HG03060 (cell line): ENCODE measurements at regions not wholly inside any gene's neighbourhood (a gene's known extent, or its start where the extent isn't known, plus 50 kb on each side); places are given as distances from the start of the nearest gene placed in this dataset.

Experiments used
- ATAC-seq: cut with Tn5 transposase; IDR thresholded peaks from one replicate; pipeline ENCODE4 v1.9.1; 2021; ENCODE audit warnings: low read depth, moderate number of reproducible peaks; ENCODE audit not compliant: unreplicated experiment

GRCh38 chrX:43005561-43005960 is 227.6 kb upstream of the PPP1R2C start:
- ATAC-seq, result no peak

GRCh38 chrX:43008356-43008755 is 230.4 kb upstream of the PPP1R2C start:
- ATAC-seq, result no peak

- no peak for ATAC-seq
Observed at GRCh38 chrX:43016021-43016420, 238.1 kb upstream of the PPP1R2C start.

DNA sequence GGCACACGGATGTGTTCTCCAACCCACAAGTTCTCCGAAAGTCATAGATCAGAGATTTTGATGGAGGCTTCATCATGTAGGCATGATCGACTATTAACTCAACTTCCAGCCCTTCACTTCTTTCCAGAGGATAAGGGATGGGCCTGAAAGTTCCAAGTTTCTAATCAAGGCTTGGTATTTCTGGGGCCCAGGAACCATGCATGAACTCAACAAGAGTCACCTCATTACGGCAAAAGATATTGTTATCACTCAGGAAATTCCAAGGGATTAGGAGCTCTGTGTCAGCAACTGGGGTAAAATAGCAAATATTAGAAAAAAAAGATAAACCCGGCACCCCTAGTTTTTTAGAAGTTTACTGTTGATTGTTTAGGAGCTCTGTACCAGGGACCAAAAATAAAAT is 240.1 kb upstream of the PPP1R2C start:
- ATAC-seq, result no peak

DNA sequence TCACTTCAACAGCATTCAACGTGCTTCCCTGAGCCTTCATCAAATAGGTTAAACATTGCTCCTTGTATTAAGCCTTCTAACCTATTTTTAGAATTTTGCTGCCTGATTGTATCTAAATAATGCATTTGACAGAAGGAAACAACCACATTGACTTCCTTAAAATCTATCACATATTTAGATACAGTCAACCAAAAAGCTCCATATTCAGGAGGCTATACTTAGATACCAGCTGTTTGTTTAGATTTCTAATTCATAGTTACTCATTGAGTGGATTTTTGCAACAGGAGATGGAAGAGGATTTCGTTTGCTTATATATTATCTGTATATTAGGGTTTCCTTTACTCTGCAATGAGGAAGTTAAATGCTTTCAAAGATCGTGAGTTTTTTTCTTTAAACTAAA is 241.1 kb upstream of the PPP1R2C start:
- ATAC-seq, result no peak

- no peak for ATAC-seq
Observed at GRCh38 chrX:43025806-43026315, 247.9 kb upstream of the PPP1R2C start.

GRCh38 chrX:43064096-43064495 is 286.1 kb upstream of the PPP1R2C start:
- ATAC-seq, result no peak

GRCh38 chrX:43065978-43066377 is 288.0 kb upstream of the PPP1R2C start:
- ATAC-seq, result no peak

GRCh38 chrX:43068639-43069038 is 290.7 kb upstream of the PPP1R2C start:
- ATAC-seq, result no peak

DNA sequence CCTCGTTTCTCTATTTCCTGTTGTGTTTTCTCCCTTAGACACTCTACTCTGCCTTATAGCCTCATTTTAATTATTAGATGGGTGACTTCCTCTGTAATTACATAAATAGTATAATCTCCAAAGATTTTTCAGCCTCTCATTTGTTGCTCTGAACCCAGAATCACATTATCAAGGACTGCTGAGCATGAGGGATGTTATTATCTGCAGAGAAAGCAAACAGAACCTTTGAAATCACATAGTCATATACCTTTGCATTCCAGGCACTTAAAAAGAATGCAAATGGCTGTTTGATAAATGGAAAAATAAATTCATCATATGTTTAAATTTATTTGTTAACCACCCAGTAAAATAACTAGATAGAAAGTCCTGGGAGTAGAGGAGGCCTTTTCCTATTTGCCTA is 305.1 kb upstream of the PPP1R2C start:
- ATAC-seq, result no peak

- no peak for ATAC-seq
Observed at GRCh38 chrX:43087830-43088229, 309.9 kb upstream of the PPP1R2C start.

- ATAC-seq, result no peak
Observed at GRCh38 chrX:43096830-43097229, 318.9 kb upstream of the PPP1R2C start.

DNA sequence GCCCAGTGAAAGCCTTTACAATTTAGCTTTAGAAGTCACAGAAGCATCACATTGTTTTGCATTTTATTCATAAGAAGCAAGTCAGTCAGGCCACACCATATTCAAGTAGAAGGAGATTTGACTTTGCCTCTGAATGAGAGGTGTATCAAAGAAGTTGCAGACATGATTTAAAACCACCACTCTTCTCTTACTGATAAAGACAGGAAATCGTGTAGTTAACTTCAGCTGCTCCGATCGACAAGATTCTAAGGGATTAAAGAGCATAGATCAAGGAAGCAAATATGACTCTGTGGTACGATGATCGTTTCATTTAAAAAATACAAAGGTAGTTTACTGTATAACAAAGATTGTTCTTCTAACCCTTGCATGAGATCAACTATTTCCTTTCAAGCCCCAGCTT is 328.0 kb upstream of the PPP1R2C start:
- ATAC-seq, result no peak

DNA sequence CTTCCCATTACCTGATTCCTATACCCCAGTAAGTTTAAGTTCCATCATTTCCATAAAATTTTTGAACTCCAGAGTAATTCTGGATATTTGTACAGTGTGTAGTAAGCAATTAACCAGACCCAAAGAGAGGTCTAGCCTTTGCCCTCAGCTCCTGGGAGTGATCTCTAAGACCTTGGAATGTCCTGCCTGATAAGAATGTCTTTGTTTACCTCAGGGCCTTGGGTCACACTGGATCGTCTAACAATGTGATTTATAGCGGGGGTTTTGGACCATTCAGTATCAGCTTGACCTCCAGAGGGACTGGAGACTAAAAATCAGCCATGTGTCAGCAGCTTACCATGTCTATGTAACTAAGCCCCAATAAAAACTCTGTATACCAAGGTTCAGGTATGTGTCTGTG is 330.9 kb upstream of the PPP1R2C start:
- ATAC-seq, result no peak

DNA sequence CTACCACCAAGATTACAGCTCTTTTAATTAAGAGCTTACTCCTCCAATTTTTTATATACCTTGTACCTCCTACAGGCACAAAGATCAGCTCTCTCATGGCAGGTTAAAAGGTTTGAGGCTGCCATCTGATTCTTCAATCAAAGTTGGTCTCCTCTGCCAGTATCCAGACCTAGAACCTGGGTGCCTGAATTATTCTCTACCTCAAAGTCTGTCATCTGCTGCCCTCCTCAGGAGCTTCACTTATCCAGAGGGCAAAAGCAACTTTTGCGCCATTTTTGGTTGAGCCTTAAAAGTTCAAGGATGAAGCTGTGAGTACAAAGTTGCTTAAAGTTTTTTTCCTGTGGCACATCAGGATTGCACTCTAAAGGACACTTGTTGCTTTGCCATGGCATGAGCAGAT is 343.7 kb upstream of the PPP1R2C start:
- ATAC-seq, result no peak

- no peak for ATAC-seq
Observed at GRCh38 chrX:43139645-43140044, 361.7 kb upstream of the PPP1R2C start.

DNA sequence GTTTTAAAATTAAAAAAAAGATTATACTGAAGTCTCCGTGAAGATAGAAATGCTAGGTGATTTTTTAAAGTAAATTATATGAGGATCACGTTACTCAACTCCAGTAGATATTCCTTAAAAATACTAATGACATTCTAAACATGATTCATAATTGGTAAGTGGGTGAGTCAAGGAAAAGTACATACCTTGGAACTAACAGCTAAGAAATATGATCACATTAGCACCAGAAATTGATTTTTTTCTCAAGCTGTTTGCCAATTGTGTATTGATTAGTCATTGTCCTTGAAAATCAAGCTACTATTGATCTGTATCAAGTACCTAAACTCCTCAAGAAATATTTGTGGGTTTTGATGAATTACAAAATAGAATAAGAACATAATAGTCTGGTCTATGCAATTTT is 362.6 kb upstream of the PPP1R2C start:
- ATAC-seq, result no peak

DNA sequence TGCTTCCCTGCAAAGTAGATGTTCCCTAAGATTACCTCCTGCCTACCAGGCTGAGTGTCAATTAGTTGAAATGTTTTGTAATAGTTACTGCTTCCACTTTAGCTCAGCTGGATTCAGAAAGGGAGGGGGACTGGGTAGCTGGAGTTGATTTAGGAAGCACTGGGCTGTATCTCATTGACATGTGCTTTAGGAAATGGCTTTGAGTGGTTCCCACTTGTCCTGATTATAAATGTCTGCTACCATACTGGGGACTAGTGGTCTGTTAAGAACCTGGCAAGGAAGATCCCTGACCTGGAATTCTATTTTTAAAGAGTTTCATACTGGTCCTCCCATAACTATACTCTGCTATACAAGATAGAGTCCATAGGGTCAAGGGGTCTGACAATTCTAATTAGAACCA is 363.9 kb upstream of the PPP1R2C start:
- ATAC-seq, result no peak

GRCh38 chrX:43148305-43148704 is 370.3 kb upstream of the PPP1R2C start:
- no peak for ATAC-seq

- ATAC-seq, result no peak
Observed at GRCh38 chrX:43165343-43165920, 387.5 kb upstream of the PPP1R2C start.

GRCh38 chrX:43166874-43167273 is 388.9 kb upstream of the PPP1R2C start:
- no peak for ATAC-seq

GRCh38 chrX:43175434-43175833 is 397.5 kb upstream of the PPP1R2C start:
- no peak for ATAC-seq

- no peak for ATAC-seq
Observed at GRCh38 chrX:43176686-43177085, 398.7 kb upstream of the PPP1R2C start.
